ENCODE measurements at regions not wholly inside any gene's neighbourhood (a gene's known extent, or its start where the extent isn't known, plus 50 kb on each side); places are given as distances from the start of the nearest gene placed in this dataset.

DNA sequence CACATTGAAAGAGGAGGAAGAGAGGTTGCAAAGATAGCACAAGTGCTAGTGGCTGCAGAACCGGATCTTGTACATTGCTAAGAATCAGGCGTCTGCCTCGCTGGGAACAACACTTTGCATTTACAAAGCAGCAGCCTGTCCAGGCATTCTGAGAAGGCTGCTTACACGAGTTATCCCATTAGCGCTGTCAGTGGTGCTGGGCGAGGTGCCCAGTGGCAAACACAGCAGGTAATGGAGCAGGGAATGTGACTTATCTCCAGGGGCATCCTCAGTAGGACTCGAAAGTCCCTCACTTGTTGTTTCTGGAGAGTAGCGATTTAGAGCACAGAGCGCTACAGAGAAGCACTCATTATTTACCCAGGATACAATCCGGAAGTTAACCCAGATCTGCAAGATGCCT lies 209.6 kb downstream of the OLFM4 start:
- no peak for TF ChIP-seq CTCF (IDR thresholded peaks at IDR 0.05; ENCODE audit: low read depth, low read length, poor library complexity, severe bottlenecking)
- no peak for TF ChIP-seq EZH2phosphoT487 (IDR thresholded peaks at IDR 0.05; ENCODE audit: borderline replicate concordance, low read length)
